ENCODE measurements at regions not wholly inside any gene's neighbourhood (a gene's known extent, or its start where the extent isn't known, plus 50 kb on each side); places are given as distances from the start of the nearest gene placed in this dataset.
"Not testable (repeated sequence)": the region's sequence is repeated elsewhere in the genome, so short reads cannot be mapped to it uniquely, and the experiment has no call there.

DNA sequence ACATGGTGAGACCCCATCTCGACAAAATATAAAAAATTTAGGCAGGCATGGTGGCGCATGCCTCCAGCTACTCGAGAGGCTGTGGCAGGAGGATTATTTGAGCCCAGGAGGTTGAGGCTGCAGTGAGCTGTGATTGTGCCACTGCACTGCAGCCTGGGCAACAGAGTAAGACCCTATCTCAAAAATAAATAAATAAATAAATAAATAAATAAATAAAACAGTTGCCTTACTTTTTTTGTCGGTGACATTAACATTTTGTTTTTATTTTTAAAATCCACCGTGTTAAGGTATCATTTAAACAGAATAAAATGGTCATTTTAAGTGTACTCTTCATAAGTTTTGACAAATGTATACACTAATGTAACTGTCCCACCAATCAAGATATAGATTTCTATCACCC is 57.0 kb downstream of the RASL11A start:
- DNase-seq (ENCODE audit: low read depth) = no peak

DNA sequence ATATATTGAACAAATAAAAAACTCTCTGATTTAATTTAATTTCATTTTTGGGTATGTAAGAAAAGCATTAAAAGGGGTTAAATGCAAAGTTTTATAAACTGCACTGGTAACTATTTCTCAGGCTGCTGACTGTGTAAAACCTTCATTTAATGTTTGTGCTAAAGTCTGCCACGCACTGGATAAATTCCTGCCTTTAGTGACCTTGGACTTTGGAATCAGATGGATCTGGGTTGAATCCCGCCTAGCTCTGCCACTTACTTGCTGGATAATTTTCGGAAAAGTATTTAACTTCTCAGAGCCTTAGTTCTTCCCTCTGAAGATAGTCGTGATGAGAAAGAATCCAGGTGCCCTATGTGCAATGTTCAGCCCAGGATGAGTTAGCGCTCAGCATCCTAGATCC is 58.6 kb downstream of the RASL11A start:
- DNase-seq (ENCODE audit: low read depth) = no peak

GRCh38 chr13:27334774-27335435 is 64.3 kb downstream of the RASL11A start:
- DNase-seq (ENCODE audit: low read depth) = peak; percentile 90

DNA sequence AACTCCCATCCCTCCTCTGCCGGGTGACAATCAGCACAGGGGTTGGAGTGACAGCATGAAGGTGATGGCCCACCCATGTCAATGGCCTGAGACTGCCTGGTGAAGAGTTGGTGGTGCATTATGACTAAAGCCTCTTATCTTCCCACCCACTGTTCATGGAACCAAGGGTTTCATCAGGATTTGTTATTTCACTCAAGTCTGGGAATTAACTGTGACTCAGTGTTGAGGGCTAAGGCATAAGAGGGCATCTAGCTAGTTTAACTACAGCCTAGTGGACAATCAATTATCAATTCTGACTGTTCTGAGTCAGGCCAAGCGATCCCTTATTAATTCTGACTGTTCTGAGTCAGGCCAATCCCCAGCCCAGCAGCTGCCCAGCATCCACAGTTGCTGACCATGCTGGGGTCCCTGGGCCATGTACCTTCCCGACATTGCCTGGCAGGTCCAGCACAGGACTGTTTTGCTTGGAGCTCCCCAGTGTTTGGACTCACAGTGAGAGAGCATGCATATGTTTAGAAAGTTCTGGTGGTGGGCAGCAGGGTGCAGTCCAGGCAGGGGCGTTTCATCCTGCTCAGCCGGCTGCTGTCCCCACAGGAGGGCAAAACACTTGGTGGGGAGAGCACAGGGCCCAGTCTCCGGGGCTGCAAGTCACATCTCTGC is 65.5 kb downstream of the RASL11A start:
- DNase-seq (ENCODE audit: low read depth) = peak; percentile 34

- DNase-seq (ENCODE audit: low read depth) = no peak
Measured at GRCh38 chr13:27338207-27338606, 67.6 kb downstream of the RASL11A start.

DNA sequence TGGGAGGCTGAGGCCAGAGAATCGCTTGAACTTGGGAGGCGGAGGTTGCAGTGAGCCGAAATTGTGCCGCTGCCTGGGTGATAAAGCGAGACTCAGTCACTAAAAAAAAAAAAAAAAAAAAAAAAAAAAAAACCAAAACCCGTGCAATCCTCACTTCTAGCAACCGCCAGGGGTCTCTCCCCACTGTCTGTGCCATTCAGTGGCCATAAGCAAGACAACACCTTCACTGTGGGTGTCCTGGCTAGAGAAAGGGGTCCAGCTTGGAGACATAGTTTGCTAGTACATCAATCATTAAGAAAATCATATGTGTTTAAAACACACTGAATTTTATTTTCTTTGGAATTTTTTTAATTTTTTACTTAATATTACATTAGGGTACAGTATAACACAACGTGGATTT is 68.2 kb downstream of the RASL11A start:
- no peak for DNase-seq (ENCODE audit: low read depth)

- peak; percentile 12 for DNase-seq (ENCODE audit: low read depth)
Measured at GRCh38 chr13:27339299-27339698, 68.7 kb downstream of the RASL11A start.

DNA sequence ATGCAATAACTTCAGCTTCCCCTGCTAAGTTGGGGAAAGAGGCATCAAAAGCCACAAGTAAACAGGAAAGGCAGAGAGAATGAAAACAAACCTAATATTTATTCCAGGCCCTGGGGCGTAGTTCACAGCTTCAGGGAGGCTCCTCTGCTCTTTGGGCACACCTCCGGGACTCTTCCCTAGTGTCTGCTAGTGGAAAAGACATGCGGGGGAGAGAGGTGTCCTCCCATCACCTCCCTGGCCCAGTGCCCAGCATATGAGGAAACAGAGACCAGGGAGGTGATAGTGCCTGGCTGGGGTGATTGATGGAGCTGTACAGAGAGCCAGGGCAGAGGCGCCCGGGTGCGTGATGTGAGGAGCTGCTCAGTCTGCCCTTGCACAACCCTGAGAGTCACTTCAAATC is 71.0 kb downstream of the RASL11A start:
- no peak for DNase-seq (ENCODE audit: low read depth)

DNA sequence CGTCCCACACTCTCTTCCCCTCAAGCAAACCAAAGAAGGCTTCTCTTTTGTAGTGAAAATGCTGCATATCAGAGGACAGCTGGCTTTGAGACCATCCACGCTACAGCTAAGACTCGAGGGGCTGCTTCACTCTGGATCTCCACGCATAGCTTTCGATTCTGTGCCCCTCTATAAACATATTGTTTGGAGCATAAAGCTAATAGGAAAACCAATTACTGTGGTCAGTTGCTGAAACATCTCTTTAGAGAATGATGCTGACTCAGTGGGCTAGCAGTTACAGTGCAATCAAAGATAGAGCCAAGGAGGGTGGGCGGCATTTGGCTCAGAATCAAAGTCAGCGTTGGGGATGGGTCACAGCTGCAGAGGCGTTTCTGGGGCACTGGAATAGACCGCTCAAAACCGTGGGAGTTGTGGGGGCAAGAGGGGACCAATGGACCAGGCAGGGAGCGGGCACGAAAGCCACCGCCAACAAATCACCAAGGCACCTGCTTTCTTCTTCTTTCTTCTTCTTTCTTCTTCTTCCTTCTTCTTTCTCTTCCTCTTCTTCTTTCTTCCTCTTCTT is 76.7 kb downstream of the RASL11A start:
- no peak for DNase-seq (ENCODE audit: low read depth)

DNA sequence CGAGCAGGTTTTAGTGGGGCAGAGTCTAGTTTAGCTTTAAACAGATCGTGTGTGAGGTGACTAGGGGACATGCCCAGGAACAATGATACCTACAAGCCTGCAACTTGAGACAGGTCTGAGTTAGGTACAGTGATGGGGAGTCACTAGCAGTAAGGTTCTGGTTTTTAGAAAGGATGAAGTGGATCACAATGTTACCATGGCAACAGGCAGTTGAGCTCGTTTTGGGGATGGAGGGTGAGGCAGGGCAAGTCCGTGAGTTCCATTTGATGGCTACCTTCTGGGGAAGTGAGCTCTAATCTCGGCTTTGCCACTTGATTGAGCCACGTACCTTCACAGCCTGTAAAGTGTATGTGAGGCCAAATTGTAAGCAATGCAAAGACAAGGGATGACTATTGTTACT is 76.0 kb upstream of the GTF3A start:
- no peak for DNase-seq (ENCODE audit: low read depth)

DNA sequence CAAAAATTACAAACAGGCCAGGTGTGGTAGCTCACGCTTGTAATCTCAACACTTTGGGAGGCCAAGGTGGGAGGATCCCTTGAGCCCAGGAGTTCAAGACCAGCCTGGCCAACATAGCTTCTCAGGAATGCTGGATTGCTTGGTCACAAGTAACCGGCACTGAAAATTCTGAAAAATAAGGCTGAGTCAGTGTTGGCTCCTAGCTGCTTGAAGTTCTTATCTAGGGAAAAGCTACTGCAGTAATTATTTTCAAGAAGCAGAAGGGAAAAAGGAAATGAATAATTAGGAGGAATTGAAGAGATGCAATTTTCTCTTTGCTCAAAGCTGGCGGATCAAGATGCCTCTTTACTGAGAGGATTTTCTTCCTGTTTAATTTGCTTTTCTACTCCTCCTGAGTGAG is 75.0 kb upstream of the GTF3A start:
- no peak for DNase-seq (ENCODE audit: low read depth)

GRCh38 chr13:27350825-27351224 is 73.6 kb upstream of the GTF3A start:
- DNase-seq (ENCODE audit: low read depth) = not testable (repeated sequence)

DNA sequence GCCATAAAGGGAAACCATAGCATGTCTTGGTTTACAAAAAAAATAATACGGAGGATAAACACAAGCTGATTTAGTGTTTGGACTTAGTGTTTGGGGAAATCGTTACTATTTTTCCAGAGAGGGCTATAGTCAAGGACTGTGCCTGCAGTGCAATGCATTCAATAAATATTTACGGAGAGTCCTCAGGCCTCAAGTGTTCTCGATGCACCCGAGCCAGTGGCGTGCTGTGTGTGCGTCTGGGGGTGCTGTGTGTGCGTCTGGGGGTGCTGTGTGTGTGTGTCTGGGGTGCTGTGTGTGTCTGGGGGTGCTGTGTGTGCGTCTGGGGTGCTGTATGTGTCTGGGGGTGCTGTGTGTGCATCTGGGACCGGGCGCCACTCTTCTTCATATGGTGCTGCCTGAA is 71.7 kb upstream of the GTF3A start:
- DNase-seq (ENCODE audit: low read depth) = no peak

GRCh38 chr13:27353166-27353583 is 71.2 kb upstream of the GTF3A start:
- DNase-seq (ENCODE audit: low read depth) = no peak

DNA sequence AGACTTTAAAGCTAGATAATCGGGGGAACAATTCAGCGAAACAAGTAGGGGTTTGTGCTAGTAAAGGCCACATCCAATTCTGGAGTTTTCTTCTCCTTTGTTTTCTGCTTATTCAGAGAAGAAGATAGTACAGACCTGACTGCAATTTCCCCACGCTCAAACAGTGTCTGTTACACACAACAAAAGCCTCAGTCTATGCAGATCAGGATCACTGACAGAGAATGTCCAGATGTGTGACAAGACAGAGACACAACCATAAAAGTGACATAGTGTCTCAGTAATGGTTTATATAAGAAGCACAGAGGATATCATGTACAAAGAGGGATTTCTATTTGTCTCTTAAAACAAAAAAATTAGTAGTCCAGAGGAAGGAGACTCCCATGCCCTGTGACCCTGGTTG is 70.7 kb upstream of the GTF3A start:
- DNase-seq (ENCODE audit: low read depth) = no peak

DNA sequence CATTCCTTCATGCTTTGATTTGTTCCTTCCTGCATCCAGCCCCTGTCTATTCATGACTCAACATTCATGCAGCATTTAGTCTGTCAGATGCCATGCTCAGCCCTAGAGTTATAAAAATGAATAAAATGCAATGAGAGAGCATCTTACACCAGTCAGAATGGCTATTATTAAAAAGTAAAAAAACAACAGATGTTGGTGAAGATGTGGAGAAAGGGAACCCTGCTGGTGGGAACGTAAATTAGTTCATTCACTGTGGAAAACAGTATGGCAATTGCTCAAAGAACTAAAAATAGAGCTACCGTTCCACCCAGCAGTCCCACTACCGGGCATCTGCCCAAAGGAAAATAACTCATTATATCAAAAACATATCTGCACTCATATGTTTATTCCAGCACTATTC is 70.0 kb upstream of the GTF3A start:
- DNase-seq (ENCODE audit: low read depth) = peak; percentile 22

- no peak for DNase-seq (ENCODE audit: low read depth)
Measured at GRCh38 chr13:27355894-27356293, 68.5 kb upstream of the GTF3A start.

DNA sequence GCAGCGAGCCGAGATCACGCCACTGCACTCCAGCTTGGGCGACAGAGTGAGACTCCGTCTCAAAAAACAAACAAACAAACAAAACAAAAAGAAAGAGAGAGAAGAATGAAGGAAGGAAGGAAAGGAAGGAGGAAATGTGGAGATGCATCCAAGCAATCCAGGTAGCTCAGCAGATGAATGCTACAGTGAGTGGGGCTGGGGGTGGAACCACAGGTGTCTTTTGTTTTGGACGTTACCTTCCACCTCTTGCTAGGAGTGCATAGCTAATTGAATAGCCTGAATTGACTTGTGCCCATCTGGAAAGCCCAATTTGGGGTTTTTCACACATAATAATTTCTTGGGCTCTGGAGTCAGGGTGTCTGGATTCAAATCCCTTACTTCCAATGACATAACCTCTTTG is 66.0 kb upstream of the GTF3A start:
- DNase-seq (ENCODE audit: low read depth) = no peak

- DNase-seq (ENCODE audit: low read depth) = peak; percentile 46
Measured at GRCh38 chr13:27359199-27359821, 65.1 kb upstream of the GTF3A start.

- DNase-seq (ENCODE audit: low read depth) = no peak
Measured at GRCh38 chr13:27360562-27360961, 63.9 kb upstream of the GTF3A start.

DNA sequence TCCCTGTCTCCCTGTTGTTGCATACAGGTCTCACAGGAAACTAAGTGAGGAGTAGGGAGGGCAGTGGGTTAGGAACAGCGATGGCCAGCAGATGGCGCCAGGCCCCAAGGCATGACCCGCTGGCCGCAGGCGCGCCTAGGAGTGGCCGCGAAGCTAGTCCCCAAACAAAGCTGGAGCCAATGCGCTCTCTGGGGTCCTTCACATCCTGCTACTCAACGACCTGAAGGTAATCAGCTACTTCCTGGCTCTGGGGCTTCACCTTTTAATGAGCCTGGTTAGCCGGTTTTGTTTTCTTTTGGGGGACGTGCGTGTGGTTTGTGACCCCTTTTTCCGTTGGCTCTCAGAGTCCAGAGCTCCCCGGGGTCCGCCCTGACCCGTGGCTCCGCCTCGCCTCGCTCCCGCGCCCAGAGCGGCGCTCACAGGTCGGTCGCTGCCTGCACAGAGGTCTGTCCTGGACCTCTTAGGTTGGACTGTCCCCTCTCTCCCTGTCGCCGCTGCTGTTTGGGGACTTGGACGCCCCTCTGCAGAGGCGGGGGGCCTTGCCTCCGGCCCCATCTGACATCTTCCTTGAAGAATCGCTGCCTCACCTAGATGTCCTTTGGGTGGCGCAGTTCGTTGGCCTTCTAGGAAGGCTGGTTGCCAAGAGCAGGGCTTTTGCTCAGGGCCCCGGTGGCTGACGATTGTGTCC is 62.2 kb upstream of the GTF3A start:
- DNase-seq (ENCODE audit: low read depth) = peak; percentile 64

- DNase-seq (ENCODE audit: low read depth) = not testable (repeated sequence)
Measured at GRCh38 chr13:27363637-27364036, 60.8 kb upstream of the GTF3A start.
